Kidney (tissue), 13 donors: ENCODE measurements at regions not wholly inside any gene's neighbourhood (a gene's known extent, or its start where the extent isn't known, plus 50 kb on each side); places are given as distances from the start of the nearest gene placed in this dataset.

Experiments
- DNase-seq, 5 donors: peaks; one replicate each; pipeline ENCODE4 v3.0.0-alpha.2; 2013 to 2020
- FAIRE-seq: peaks from 2 replicates; lab custom pipeline; 2012; peaks lifted over from hg19 to GRCh38; lab: Jason Lieb, UNC
- H3K27ac ChIP-seq, 2 donors: one replicate each; pipeline ENCODE4 v1.7.0; 2013; ENCODE audit warnings: low read depth in 2 of 2, low read length in 2 of 2, inconsistent platforms in 1 of 2
- H3K27me3 ChIP-seq: one replicate; pipeline ENCODE4 v1.7.1; 2013; ENCODE audit warnings: low read length, inconsistent platforms; ENCODE audit not compliant: control insufficient read depth, insufficient read depth
- H3K36me3 ChIP-seq, 3 donors: one replicate each; pipeline versions ENCODE4 v1.7.0 to v1.7.1; 2013; ENCODE audit warnings: low read length in 3 of 3, control low read depth in 1 of 3, inconsistent platforms in 1 of 3; ENCODE audit not compliant: insufficient read depth in 3 of 3, control insufficient read depth in 2 of 3
- H3K4me1 ChIP-seq, 3 donors: one replicate each; pipeline versions ENCODE4 v1.7.0 to v1.7.1; 2013; ENCODE audit warnings: low read length in 3 of 3, inconsistent platforms in 1 of 3, low read depth in 1 of 3; ENCODE audit not compliant: control insufficient read depth in 2 of 3, insufficient read depth in 2 of 3
- H3K4me3 ChIP-seq, 3 donors: one replicate each; pipeline versions ENCODE4 v1.7.0 to v1.8.1; 2013; ENCODE audit warnings: low read length in 3 of 3, control low read depth in 1 of 3, inconsistent platforms in 1 of 3
- H3K9ac ChIP-seq, 3 donors: one replicate each; pipeline versions ENCODE4 v1.7.0 to v1.7.1; 2013; ENCODE audit warnings: low read length in 3 of 3, control low read depth in 1 of 3, inconsistent platforms in 1 of 3
- H3K9me3 ChIP-seq, 3 donors: one replicate each; pipeline versions ENCODE4 v1.7.0 to v1.7.1; 2013; ENCODE audit warnings: low read length in 3 of 3, control low read depth in 1 of 3, inconsistent platforms in 1 of 3; ENCODE audit not compliant: control insufficient read depth in 2 of 3, insufficient read depth in 1 of 3
- CTCF ChIP-seq: IDR thresholded peaks from 3 replicates; pipeline ENCODE4 v1.5.1; 2012; ENCODE audit warnings: mild to moderate bottlenecking, moderate library complexity, borderline replicate concordance; ENCODE audit not compliant: insufficient read depth; ENCODE audit errors: extremely low read depth
- intact Hi-C: fragments of 100-400 bp; cut with DNase I; formaldehyde crosslinking; loops from one replicate; pipeline ENCODE4 v1.11.1; 2022
- donor health status: control.
- donor health status: control.
- donor health status: control.
- donor health status: control.
- donor health status: control.
- donor health status: DM: yes; HTN: yes; CAD: no.
- donor health status: Normal renal cell carcinoma (clear cell type).

- Histone ChIP-seq H3K27me3 (no peaks in the 10 kb centered on the region), H3K36me3 (no peaks in the 10 kb centered on the region), H3K4me3 (no peak overlapping the region), H3K27ac (peak overlapping the region; percentile 40 to 53), H3K4me1 (peaks cover 7 to 15% (median 10%) of the 10 kb centered on the region in 3 donors), H3K9ac (peak overlapping the region in 2 of 3 donors; percentile 1 to 3), H3K9me3 (no peaks in the 10 kb centered on the region)
- peak in 2 of 5 donors; percentile 52 to 58 for DNase-seq
- no peak for FAIRE-seq
- intact Hi-C loops, result no loop called here
- no peak for TF ChIP-seq CTCF
Measured at GRCh38 chr6:150668900-150669302, 69.2 kb downstream of the PLEKHG1 start.

DNA sequence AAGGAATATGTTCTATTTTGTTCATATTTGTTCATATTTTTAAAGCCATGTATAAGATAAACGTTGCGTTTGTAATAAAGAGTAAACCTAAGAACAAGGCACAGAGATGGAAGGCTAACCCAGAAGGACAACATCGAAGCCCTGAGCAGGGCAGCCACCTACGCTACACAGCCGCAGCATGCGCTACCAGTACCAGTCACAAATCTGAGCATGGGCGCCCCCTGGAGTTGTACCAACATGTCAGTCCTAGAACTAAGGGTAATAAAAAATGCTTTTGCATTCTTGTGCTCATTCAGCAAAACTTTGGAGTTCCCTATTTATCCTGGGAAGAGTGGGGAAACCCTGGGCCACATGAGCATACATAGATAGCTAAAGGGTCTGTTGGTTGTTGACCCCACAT, 70.6 kb downstream of the PLEKHG1 start:
- peaks cover 7 to 15% (median 10%) of the 10 kb centered on the region in 3 donors for H3K4me1 ChIP-seq
- no peaks in the 10 kb centered on the region for H3K27me3 ChIP-seq
- intact Hi-C loops, result no loop called here
- H3K9ac ChIP-seq, result no peak overlapping the region
- no peaks in the 10 kb centered on the region for H3K36me3 ChIP-seq
- FAIRE-seq (no peak), DNase-seq (no peak)
- no peaks in the 10 kb centered on the region for H3K9me3 ChIP-seq
- no peak overlapping the region for H3K27ac ChIP-seq
- TF ChIP-seq CTCF, result no peak
- no peak overlapping the region for H3K4me3 ChIP-seq

GRCh38 chr6:150672800-150673199, 73.1 kb downstream of the PLEKHG1 start:
- Histone ChIP-seq H3K4me1 (peaks cover 6 to 13% (median 8%) of the 10 kb centered on the region in 3 donors), H3K36me3 (peaks cover 0 to 2% (median 0%) of the 10 kb centered on the region in 3 donors), H3K4me3 (no peak overlapping the region), H3K27ac (no peak overlapping the region), H3K27me3 (no peaks in the 10 kb centered on the region), H3K9ac (no peak overlapping the region), H3K9me3 (no peaks in the 10 kb centered on the region)
- no peak for TF ChIP-seq CTCF
- intact Hi-C loops, result no loop called here
- FAIRE-seq (no peak), DNase-seq (no peak)
